Adrenal gland (tissue), 9 donors: ENCODE measurements at regions not wholly inside any gene's neighbourhood (a gene's known extent, or its start where the extent isn't known, plus 50 kb on each side); places are given as distances from the start of the nearest gene placed in this dataset.
"Not testable (repeated sequence)": the region's sequence is repeated elsewhere in the genome, so short reads cannot be mapped to it uniquely, and the experiment has no call there.

Source experiments
- DNase-seq, 7 donors: peaks; one replicate each; pipeline ENCODE4 v3.0.0-alpha.2; 2019 to 2020
- H3K27ac ChIP-seq, 5 donors: fragments of 200-600 bp; sonication (generic) in 4 of 5; 1 replicate in 3 of 5; 2 replicates in 2 of 5; pipeline versions ENCODE4 v1.5.1 to v1.8.0; 2016 to 2020; ENCODE audit warnings: mild to moderate bottlenecking in 1 of 5
- H3K27me3 ChIP-seq: fragments of 200-600 bp; 2 replicates; pipeline ENCODE4 v1.8.0; 2021
- H3K36me3 ChIP-seq, 2 donors: fragments of 200-600 bp; replicated peaks in 1 of 2; 1 replicate in 1 of 2; 2 replicates in 1 of 2; pipeline versions ENCODE4 v1.5.1 to v1.8.0; 2018 to 2022
- H3K4me1 ChIP-seq, 2 donors: fragments of 200-600 bp; replicated peaks in 1 of 2; 1 replicate in 1 of 2; 2 replicates in 1 of 2; pipeline versions ENCODE4 v1.5.1 to v1.8.0; 2018 to 2021
- H3K4me3 ChIP-seq, 4 donors: fragments of 200-600 bp; sonication (generic) in 3 of 4; one replicate each; pipeline ENCODE4 v1.5.1; 2016 to 2018
- H3K9me3 ChIP-seq, 3 donors: fragments of 200-600 bp; sonication (generic) in 1 of 3; replicated peaks in 1 of 3; 1 replicate in 2 of 3; 2 replicates in 1 of 3; pipeline versions ENCODE4 v1.5.1 to v1.8.0; 2016 to 2021
- CTCF ChIP-seq, 6 experiments: fragments of 450-650 bp in 4 of 6; fragments of 200-600 bp in 2 of 6; sonication (generic) in 1 of 6; IDR thresholded peaks; 1 replicate in 5 of 6; 2 replicates in 1 of 6; pipeline versions ENCODE4 v1.5.1 to v1.8.0; 2016 to 2021; ENCODE audit warnings: antibody characterized with exemption in 6 of 6, mild to moderate bottlenecking in 2 of 6, moderate library complexity in 1 of 6
- POLR2A ChIP-seq, 2 donors: fragments of 450-650 bp; IDR thresholded peaks; one replicate each; pipeline ENCODE4 v1.6.1; 2017; ENCODE audit warnings: antibody characterized with exemption in 2 of 2, mild to moderate bottlenecking in 2 of 2, moderate library complexity in 1 of 2
- WGBS, 4 donors: extraction: QIAGEN DNeasy Blood & Tissue Kit in 2 of 4; methylation state at CpG; one replicate each; pipeline versions ENCODE4 v1.1.5 to v1.1.7; 2013 to 2017; 5-methylcytosine and 5-hydroxymethylcytosine counted together
- intact Hi-C, 2 donors: fragments of 100-400 bp; cut with DNase I; formaldehyde crosslinking; loops; one replicate each; pipeline versions ENCODE4 v1.14.1 to v1.15.0; 2022 to 2023
- donor health status: healthy with polysubstance abuse.
- donor health status: Bipolar disorder and iron deficiency.
- donor health status: DM: yes; HTN: yes; CAD: no.
- donor health status: DM: no; HTN: no; CAD: no.
- donor health status: DM: no; HTN: no; CAD: no.

- Histone ChIP-seq H3K4me3 (no peak overlapping the region), H3K9me3 (no peaks in the 10 kb centered on the region), H3K27me3 (no peaks in the 10 kb centered on the region), H3K4me1 (no peaks in the 10 kb centered on the region), H3K27ac (no peak overlapping the region), H3K36me3 (no peaks in the 10 kb centered on the region)
- no peak for DNase-seq
- TF ChIP-seq POLR2A (IDR thresholded peaks at IDR 0.05): no peak
- WGBS, 4 donors: 83 to 100% (median 86%) methylated on average over 3 of the region's 3 CpGs
- intact Hi-C loops: no loop called here
These were observed 132.6 kb downstream of the THBS2 start for GRCh38 chr6:169121013-169121412.

- H3K4me3 ChIP-seq: no peak overlapping the region
- no peaks in the 10 kb centered on the region for H3K36me3 ChIP-seq
- H3K27me3 ChIP-seq: no peaks in the 10 kb centered on the region
- no peaks in the 10 kb centered on the region for H3K9me3 ChIP-seq
- whole genome bisulfite sequencing, 4 donors: 75 to 100% (median 89%) methylated on average over 1 of the region's 1 CpG
- no peak overlapping the region for H3K27ac ChIP-seq
- intact Hi-C loops: no loop called here
- no peak for DNase-seq
- no peak for TF ChIP-seq POLR2A (IDR thresholded peaks at IDR 0.05)
- no peak for TF ChIP-seq CTCF (IDR thresholded peaks at IDR 0.05)
- no peaks in the 10 kb centered on the region for H3K4me1 ChIP-seq
These were observed 134.0 kb downstream of the THBS2 start for GRCh38 chr6:169119669-169120068.

- Histone ChIP-seq H3K9me3 (no peaks in the 10 kb centered on the region), H3K4me1 (no peaks in the 10 kb centered on the region), H3K4me3 (no peak overlapping the region), H3K27me3 (no peaks in the 10 kb centered on the region), H3K36me3 (no peaks in the 10 kb centered on the region), H3K27ac (no peak overlapping the region)
- intact Hi-C loops: no loop called here
- TF ChIP-seq POLR2A (IDR thresholded peaks at IDR 0.05) (no peak), CTCF (IDR thresholded peaks at IDR 0.05) (no peak)
- WGBS, 4 donors: 75 to 92% (median 83%) methylated on average over 7 of the region's 7 CpGs
- no peak for DNase-seq
These were observed 135.3 kb downstream of the THBS2 start for GRCh38 chr6:169118346-169118830.

GRCh38 chr6:169117663-169118062, 136.0 kb downstream of the THBS2 start:
- H3K4me1 ChIP-seq: no peaks in the 10 kb centered on the region
- 83 to 87% (median 86%) methylated on average over 4 to 7 of the region's 7 CpGs for WGBS, 4 donors
- no peaks in the 10 kb centered on the region for H3K9me3 ChIP-seq
- no peak overlapping the region for H3K27ac ChIP-seq
- no peak for DNase-seq
- H3K36me3 ChIP-seq: no peaks in the 10 kb centered on the region
- intact Hi-C loops: no loop called here
- TF ChIP-seq CTCF (IDR thresholded peaks at IDR 0.05) (no peak), POLR2A (IDR thresholded peaks at IDR 0.05) (no peak)
- H3K27me3 ChIP-seq: no peaks in the 10 kb centered on the region
- no peak overlapping the region for H3K4me3 ChIP-seq

GRCh38 chr6:169115632-169116031, 138.0 kb downstream of the THBS2 start:
- no peak overlapping the region for H3K4me3 ChIP-seq
- H3K27ac ChIP-seq: no peak overlapping the region
- no peak for DNase-seq
- intact Hi-C loops: no loop called here
- H3K9me3 ChIP-seq: no peaks in the 10 kb centered on the region
- WGBS, 4 donors: 47 to 75% (median 69%) methylated on average over 3 of the region's 3 CpGs
- no peaks in the 10 kb centered on the region for H3K27me3 ChIP-seq
- no peaks in the 10 kb centered on the region for H3K36me3 ChIP-seq
- no peak for TF ChIP-seq POLR2A (IDR thresholded peaks at IDR 0.05)
- no peak for TF ChIP-seq CTCF (IDR thresholded peaks at IDR 0.05)
- no peaks in the 10 kb centered on the region for H3K4me1 ChIP-seq

GRCh38 chr6:169114632-169115031, 139.0 kb downstream of the THBS2 start:
- DNase-seq, H3K36me3 ChIP-seq, H3K9me3 ChIP-seq, intact Hi-C loops, H3K4me3 ChIP-seq, H3K27ac ChIP-seq, H3K4me1 ChIP-seq, H3K27me3 ChIP-seq: not testable (repeated sequence)
- 85 to 94% (median 89%) methylated on average over 8 of the region's 8 CpGs for WGBS, 4 donors
